Activated CD8-positive, alpha-beta memory T cell treated with anti-CD3 and anti-CD28 coated beads, Interleukin-2, amount 50 U/mL, for 1 hour (primary cell): ENCODE measurements at regions not wholly inside any gene's neighbourhood (a gene's known extent, or its start where the extent isn't known, plus 50 kb on each side); places are given as distances from the start of the nearest gene placed in this dataset.

Source experiments
- DNase-seq: peaks from one replicate; pipeline ENCODE4 v3.0.0-alpha.2; 2020; ENCODE audit errors: extremely low read depth

DNA sequence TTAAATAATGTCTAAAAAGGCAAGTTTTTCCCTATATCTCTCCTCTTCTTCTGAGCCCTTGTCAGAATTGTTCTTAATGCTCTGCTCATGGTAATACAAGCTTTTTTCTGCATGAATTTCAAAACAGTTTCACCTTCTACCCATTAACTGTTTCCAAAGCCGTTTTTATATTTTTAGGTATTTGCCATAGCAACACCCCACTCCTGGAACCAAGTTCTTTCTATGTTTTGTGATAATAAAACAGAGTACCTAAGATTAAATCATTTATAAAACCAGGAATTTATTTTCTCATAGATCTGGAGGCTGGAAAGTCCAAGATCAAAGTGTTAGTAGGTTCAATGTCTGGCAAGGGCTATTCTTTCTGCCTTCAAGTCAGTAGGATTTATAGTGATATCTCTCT lies 497.4 kb downstream of the ETS1 start:
- no peak for DNase-seq

DNA sequence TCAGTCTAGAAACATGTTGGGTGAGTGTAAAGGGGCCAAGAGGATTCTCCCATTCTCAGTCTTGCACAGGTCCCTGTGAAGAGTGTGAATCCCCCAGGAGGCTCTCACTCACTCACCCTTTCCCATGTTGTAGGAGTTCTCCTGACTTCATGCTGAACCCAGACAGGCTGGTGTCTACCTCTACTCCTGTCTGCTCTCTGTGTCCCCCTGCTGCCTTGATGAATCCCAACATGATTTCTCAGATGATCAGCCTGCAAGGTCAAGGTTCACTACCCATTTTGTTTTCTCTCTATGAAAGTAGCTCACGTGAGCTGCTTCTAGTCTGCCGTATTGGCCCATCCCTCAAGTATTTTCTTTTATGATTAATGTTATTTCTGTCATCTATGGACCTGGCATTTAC lies 500.6 kb downstream of the ETS1 start:
- no peak for DNase-seq

DNA sequence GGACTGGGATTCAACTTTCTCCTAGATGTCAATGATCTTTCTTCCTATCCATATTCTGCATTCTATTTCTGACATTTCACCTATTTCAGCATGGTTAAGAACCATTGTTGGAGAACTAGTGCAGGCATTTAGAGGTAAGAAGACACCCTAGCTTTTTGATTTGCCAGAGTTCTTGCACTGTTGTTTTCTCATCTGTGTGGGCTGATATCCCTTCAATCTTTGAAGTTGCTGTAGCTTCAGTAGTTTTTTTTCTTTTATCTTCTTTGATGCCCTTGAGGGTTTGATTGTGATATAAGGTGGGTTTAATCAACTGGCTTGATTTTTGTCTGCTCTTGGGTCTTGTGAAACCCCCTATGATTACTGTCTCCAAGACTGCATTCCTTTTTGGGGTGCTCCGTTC lies 502.1 kb downstream of the ETS1 start:
- no peak for DNase-seq

DNA sequence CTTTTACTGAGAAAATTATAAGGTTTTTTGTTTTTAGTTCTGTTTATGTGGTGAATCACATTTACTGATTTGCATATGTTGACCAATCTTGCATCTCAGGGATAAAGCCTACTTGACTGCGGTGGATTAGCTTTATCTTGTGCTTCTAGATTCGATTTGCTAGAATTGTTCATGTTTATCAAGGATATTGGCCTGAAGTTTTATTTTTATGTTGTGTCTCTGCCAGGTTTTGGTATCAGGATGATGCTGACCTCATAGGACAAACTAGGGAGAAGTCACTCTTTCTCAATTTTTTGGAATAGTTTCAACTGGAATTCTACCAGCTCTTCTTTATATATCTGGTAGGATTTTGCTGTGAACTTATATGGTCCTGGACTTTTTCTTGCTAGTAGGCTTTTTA lies 504.8 kb downstream of the ETS1 start:
- DNase-seq = no peak

DNA sequence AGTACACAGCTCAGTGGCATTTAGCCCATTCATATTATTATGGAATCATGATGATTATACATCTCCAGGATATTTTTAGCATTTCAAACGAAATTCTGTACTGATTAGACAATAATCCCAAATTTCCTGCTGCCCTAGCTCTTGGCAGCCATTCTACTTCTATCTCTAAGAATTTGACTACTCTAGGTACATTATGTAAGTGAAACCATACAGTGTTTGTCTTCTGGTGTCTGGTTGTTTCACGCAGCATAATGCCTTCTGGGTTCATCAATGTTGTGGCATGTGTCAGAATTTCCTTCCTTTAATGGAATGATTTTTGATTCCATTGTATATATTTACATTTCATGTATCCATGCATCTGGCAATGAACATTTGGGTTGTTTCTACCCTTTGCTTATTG lies 517.7 kb downstream of the ETS1 start:
- no peak for DNase-seq

DNA sequence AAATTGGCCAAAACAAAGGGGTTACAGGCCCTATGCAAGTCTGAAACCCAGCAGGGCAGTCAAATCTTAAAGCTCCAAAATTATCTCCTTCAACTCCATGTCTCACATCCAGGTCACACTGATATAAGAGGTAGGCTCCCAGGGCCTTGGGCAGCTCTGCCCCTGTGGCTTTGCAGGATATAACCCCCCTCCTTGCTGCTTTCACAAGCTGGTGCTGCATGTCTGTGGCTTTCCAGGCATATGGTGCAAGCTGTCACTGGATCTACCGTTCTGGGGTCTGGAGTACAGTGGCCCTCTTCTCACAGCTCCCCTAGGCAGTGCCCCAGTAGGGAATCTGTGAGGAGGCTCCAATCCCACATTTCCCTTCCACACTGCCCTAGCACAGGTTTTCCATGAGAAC lies 519.6 kb downstream of the ETS1 start:
- DNase-seq = no peak

DNA sequence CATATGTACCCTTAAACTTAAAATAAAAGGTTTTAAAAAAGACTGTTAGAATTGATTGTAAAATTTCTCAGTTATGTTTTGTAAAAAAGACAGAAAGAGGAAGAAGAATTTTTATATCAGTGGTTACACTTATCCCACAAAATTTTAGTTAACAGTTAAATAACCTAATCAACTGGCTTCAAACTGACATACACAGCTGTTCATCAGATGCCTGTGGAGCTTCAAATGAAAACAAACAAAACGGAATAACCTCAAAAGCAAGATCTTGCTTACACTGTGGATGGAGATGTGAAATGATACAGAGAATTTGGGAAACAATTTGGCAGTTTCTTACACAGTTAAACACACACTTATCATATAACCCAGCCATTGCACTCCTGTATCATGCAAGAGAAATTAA lies 521.0 kb downstream of the ETS1 start:
- no peak for DNase-seq

DNA sequence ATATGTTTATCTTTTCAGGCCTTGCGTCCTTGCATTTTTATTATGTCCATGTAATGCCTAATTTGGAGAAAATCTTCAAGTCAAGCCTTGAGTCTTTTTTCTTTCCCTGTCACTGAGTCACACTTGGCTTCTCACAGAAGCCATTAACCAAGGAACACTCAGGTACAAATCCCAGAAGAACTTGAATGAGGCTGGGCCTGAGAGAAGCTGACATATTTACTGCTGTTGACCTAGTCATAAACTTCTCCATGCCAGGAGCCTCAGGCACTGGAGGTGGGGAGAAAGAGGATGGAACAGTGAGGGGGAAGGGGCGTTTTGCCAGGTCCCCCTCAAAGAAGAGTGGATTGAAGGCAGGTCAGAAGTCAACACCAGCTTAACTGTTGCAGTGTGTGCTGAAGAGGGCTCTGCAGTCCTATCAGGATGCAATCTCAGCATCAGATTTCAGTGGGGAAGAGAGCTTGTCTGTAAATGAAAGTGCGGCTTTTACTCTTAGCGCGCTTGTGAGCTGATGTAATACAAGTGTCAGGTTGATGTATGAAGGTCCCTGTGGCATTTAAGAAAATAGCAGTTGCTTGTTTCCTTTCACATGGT lies 526.0 kb downstream of the ETS1 start:
- no peak for DNase-seq

DNA sequence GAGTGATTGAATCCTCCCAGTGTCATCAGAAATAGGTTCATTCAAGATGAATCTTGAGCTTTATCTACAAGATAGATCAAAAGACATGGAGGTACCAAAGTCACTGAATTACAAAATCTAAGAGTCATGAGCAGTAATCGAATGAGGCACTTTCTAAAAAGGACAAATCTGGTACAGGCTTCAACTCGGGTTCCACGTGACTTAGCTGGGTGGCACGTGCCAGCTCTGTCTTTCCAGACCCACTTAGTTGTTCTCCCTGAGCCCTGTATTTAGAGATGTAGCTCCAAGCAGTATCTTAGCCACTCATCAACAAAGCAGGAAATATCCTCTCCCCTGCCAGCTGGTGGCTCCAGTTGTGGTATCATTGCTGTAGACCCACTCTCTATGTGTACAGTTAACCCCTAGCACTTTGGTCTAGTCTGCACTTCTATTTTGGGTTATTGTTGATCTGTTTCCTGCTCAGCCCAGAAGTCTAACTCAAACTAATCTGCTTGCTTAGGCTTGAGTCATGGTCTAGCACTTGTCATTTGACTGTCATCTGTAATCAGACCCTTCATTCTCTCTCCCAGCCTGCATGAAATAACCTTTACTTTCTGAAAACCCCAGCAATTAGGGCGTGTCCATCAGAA lies 528.7 kb downstream of the ETS1 start:
- DNase-seq = no peak

DNA sequence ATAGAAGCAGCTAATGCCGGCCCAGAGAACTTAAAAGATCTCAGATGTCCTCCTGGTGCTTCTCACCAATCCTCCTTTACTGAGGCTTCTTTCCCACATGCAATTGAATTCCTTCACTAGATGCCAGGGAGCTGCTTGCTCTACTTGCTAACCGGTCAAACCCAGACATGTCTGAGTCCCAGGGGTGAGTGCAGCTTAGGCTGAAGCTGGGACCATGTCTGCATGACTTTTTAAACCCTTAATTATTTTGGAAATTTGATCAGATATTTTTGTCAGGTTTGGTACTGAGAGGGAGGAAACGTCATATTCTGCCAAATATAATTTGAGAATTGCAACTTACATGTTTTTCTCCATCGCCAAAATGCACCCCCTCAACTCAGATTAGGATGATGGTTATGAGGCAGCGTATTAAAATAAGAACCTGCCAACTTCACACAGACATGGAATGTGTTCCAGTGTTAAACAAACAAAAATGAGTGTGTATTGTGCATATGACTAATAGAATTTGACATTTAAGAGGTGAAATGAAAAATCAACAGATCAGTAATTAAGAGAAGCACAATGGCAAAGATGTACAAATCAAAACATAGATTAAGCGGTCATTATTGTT lies 529.5 kb downstream of the ETS1 start:
- no peak for DNase-seq

DNA sequence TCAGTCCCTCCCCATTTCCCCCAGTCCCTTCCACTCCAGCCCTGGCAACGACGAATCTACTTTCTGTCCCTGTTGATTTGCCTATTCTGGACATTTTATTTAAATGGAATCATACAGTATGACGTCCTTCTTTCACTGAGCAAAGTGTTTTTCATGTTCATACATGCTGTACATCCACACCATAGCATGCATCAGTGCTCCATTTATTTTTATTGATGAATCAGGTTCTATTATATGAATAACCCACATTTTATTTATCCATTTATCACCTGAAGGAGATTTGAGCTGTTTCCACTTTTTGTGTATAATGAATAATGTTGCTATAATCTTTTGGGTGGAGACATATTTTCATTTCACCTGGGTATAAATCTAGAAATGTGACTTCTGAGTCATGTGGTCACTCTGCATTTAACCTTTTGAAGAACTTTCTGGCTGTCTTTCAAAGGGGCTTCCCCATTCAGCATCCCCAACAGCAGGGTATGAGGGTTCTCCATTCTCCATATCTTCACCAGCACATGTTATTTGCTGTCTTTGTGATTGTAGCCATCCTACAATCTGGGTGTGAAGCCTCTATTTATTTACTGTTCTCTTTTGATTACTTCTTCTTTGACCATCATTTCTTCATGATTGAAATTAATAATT lies 531.7 kb downstream of the ETS1 start:
- no peak for DNase-seq

DNA sequence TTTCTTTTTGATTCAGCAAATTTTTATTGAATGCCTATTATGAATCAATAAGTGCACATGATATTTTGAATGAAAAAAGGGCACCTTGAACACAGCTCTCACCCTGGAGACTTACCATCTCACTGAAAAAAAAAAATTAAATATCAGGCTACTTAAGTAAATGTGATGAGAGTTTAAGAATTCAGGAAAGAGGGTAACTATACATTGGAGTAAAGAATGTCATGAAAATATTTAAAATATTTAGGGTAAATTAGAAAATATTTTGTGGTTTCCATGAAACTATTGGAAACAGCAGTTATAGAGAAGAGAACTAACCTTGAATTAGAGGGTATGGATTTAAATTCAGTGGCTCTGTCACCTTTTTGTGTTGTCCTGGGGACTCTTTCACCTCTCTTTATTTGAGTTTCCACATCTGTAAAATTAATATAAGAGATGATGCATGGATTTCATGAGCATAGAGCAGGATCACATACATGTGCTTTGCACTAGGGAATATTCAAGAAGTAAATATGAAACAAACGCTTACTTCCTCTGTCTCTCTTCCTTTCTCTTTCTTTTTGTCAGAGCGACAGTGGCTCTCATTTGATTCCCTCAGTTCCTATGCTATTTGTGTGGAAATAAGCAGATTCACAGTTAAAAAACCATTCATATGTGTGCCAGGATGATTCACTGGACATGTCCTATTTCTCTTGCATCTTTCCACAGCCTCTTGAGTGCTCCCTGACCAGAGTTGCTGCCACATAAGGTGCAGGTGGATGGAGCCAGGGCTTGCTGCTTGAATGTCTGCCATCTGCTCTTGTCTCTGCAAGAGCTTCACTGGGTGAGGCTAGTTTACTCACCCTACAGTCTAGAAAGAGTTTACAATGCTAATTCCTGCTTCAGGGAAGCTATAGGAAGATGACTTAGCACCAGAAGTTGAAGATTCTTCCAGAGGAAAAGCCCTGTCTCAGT lies 533.1 kb downstream of the ETS1 start:
- no peak for DNase-seq

DNA sequence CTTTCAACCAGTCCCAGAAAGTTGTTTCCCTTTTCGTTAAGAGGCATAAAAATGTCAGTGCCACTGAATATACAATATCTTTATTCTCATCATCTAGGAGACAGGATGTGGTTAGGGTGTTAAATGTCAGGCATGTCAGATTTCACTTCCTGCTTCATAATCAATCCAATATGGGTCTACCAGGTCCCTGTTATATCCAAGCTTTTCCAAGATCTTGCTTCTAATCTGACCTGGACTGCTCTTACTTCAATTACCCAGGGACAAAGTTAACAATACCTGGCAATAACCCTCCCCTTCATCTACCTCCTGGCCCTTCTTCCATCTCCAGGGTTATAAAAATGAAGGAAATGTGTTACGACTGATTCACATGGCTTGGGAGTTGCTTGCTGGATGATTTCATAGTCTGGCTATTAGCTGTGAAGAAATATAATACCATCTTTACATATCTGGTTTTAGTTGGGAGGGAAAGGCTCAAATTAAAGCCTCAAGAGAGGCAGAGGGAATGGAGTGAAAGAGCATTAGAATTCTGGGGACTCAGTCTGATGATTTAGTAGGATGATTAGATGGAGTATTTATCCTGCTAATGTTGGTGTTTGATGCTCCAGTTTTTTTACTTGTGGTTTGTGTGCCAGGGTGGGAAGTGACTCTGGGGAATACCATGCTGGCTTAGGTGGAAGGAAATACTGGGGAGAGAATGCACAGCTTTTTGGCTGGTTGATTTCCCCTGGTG lies 534.3 kb downstream of the ETS1 start:
- DNase-seq = no peak

DNA sequence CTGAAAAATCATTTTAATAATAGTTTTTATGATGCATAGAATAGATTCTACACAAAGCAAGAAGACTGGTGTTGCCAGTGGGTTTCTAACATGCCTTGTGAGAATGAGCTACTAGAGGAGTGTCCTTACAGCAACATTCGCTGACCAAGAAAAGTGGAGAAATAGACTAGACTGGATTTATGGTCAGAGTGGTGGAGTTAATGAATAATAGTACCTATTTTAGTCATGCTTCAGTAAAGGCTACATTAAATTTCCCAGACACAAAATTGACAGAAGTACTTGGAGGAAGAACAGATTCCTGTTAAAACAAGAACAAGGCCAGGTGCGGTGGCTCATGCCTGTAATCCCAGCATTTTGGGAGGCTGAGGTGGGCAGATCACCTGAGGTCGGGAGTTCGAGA lies 539.2 kb downstream of the ETS1 start:
- DNase-seq = no peak

DNA sequence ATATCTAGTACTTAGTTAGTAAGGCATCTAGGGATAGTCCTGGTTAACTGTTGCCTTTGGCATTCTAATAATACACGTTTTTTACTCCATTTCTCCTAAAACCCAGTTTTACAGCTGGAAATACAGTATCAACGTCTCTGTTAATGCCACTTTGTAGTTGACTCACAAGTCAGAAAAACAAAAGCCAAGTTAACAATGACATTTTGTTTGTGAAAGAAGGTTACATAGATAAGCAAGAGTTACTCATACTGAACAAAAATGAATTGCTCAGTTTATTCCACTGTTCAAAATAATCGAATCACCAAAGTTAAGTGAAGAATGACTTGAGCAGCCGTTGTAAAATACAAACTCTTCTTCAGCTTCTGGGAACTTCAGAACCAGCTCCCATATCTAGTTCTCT lies 540.3 kb downstream of the ETS1 start:
- no peak for DNase-seq

DNA sequence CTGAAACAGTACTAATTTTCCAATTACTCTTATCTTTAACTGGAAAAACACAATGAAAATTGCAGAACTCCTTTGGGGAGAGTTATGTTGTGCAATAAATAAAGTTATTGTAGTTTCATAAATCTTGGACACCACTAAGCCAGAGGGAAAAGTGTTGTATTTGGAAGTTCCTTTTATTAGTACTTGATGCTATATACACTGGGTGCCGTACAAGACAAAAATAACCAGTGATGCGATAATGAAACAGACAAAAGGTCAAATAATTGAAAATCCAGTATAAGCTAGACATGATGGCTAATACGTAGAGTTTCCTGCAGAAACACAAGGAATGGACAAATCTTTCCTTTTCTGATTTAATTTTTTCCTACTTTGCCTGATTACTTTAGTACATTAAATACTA lies 541.1 kb downstream of the ETS1 start:
- no peak for DNase-seq

DNA sequence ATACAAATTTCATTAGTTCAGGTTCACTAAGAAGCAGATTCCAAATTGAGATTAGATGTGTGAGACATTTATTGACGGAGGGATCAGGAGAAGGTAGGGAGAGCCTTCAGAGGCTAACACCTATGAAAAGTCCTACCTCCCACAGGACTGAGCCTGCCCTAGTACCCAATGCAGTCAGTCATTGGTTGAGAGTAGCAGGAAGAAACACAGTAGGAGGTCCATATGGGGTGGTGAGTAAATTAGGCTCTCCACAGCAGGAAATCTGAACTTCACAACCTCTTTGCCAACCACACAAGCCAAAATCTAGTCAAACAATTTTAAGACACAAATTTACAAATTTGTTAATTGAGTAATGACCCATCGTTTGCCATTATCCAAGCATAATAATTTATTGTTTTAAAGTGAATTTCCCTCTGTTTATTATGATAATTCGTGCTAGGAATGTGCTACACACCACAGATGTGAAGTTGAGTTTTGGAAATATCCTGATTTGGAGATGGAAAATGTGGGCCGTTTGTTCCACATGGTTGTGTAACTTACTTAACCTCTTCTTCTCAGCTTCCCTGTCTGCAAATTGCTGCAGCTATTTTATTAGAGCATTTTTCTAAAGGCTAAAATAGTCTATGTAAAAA lies 542.1 kb downstream of the ETS1 start:
- no peak for DNase-seq

DNA sequence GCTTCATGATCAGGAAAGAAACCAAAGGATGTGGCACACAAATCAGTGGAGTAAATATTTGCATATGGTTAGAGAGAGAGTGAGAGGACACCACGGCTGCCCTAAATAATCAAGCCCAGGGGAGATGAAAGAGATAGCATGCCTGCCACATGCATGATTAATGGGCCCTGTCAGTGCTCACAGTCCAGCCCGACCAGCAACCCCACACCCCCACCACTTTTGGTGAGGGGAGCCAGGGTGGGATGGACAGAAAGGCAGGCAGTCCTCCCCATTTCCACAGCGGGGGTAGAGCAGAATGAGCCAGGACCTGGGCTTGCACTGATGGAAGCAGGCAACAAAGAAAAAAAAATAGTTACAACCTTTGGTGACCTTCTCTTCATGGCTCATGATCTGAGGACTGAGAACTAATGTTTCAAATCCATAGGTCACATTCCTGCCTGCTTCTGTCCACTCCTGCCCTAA lies 545.0 kb downstream of the ETS1 start:
- no peak for DNase-seq

DNA sequence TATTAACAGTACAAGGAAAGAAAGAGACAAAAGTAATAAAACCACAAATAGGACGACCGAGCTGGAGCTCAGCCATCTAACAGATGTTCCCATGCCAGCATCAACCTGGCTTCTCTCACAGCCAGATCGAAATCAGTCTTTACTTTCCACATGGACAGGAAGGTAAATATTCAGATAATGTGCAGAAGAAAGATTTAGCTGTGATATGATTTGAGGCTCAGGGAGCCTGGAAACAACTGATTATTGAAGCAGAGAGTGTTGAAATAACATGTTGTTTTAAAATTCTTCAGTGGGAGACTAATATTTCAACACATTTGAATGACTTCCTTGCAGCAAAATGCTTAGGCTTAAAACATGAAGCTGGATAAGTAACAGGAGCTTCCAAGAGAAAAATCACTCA lies 546.8 kb downstream of the ETS1 start:
- no peak for DNase-seq

DNA sequence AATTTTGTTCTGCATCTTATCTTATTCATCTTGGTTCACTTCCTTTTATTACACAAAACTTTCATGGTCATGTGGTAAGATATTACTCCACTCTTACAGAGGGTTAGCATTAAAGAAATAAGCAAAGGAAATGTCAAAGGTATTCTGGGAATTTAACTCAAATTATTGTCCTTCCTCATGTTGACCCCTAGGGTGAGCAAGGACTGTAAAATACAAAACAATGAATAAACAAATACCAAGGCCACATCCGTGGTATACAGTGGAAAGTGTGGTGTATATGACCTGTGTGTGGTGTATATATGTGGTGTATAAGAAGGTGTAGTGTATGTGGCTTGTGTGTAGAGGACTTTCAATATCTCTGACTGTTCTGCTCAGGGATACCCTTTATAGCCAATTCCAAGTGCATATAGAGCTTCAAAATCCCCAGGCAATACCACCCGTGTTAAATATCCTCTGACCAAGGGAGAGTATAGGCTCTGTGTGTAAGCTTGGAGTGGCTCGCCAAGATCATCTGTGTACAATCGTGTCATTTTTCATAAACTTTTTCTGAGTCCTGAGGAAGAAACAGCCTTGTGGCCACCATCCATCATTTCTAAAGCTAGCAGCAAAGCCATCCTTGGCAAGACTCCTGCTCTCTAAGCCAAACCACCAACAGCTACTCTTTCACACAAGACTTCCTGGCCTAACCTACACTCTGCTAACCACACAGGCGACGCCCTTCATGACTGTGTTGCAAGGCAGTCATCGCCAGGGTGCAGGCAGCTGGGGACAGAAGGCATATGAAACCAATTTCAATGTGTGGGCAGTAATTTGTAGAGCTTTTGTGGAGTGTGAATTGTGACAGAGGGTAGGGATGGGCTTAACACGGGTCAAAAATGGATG lies 548.0 kb downstream of the ETS1 start:
- peak; percentile 69 for DNase-seq
